ENCODE measurements at regions not wholly inside any gene's neighbourhood (a gene's known extent, or its start where the extent isn't known, plus 50 kb on each side); places are given as distances from the start of the nearest gene placed in this dataset.

GRCh38 chr1:36625253-36625934 is 142.7 kb upstream of the CSF3R start:
- Mint-ChIP-seq H3K36me3 (no peaks in the 10 kb centered on the region), H3K4me3 (no peak overlapping the region), H3K9me3 (no peaks in the 10 kb centered on the region), H3K4me1 (ENCODE audit: unreplicated experiment) (no peaks in the 10 kb centered on the region), H3K27ac (no peak overlapping the region), H3K27me3 (peaks cover 41% of the 10 kb centered on the region)
- no peak for DNase-seq (ENCODE audit: extremely low spot score, unreplicated experiment)
- TF ChIP-seq CTCF (conservative IDR thresholded peaks at IDR 0.05) = no peak

- Mint-ChIP-seq H3K36me3 (no peaks in the 10 kb centered on the region), H3K27ac (no peak overlapping the region), H3K4me3 (no peak overlapping the region), H3K27me3 (peaks cover 38% of the 10 kb centered on the region), H3K9me3 (no peaks in the 10 kb centered on the region), H3K4me1 (ENCODE audit: unreplicated experiment) (no peaks in the 10 kb centered on the region)
- TF ChIP-seq CTCF (conservative IDR thresholded peaks at IDR 0.05) = no peak
- no peak for DNase-seq (ENCODE audit: extremely low spot score, unreplicated experiment)
Observed at GRCh38 chr1:36624466-36624865, 141.8 kb upstream of the CSF3R start.

GRCh38 chr1:36622741-36623648 is 140.3 kb upstream of the CSF3R start:
- no peak overlapping the region for H3K4me3 Mint-ChIP-seq
- no peak for DNase-seq (ENCODE audit: extremely low spot score, unreplicated experiment)
- no peaks in the 10 kb centered on the region for H3K36me3 Mint-ChIP-seq
- no peak overlapping the region for H3K27ac Mint-ChIP-seq
- peaks cover 33% of the 10 kb centered on the region for H3K27me3 Mint-ChIP-seq
- no peak for TF ChIP-seq CTCF (conservative IDR thresholded peaks at IDR 0.05)
- no peaks in the 10 kb centered on the region for H3K9me3 Mint-ChIP-seq
- H3K4me1 Mint-ChIP-seq (ENCODE audit: unreplicated experiment) = no peaks in the 10 kb centered on the region

GRCh38 chr1:36621531-36621930 is 138.8 kb upstream of the CSF3R start:
- H3K4me1 Mint-ChIP-seq (ENCODE audit: unreplicated experiment) = no peaks in the 10 kb centered on the region
- no peak for TF ChIP-seq CTCF (conservative IDR thresholded peaks at IDR 0.05)
- H3K4me3 Mint-ChIP-seq = no peak overlapping the region
- H3K27ac Mint-ChIP-seq = no peak overlapping the region
- no peak for DNase-seq (ENCODE audit: extremely low spot score, unreplicated experiment)
- no peaks in the 10 kb centered on the region for H3K9me3 Mint-ChIP-seq
- H3K36me3 Mint-ChIP-seq = no peaks in the 10 kb centered on the region
- peaks cover 25% of the 10 kb centered on the region for H3K27me3 Mint-ChIP-seq

- no peaks in the 10 kb centered on the region for H3K36me3 Mint-ChIP-seq
- no peak for DNase-seq (ENCODE audit: extremely low spot score, unreplicated experiment)
- peaks cover 16% of the 10 kb centered on the region for H3K27me3 Mint-ChIP-seq
- H3K9me3 Mint-ChIP-seq = no peaks in the 10 kb centered on the region
- TF ChIP-seq CTCF (conservative IDR thresholded peaks at IDR 0.05) = no peak
- H3K4me3 Mint-ChIP-seq = no peak overlapping the region
- no peaks in the 10 kb centered on the region for H3K4me1 Mint-ChIP-seq (ENCODE audit: unreplicated experiment)
- H3K27ac Mint-ChIP-seq = no peak overlapping the region
Observed at GRCh38 chr1:36620142-36620541, 137.4 kb upstream of the CSF3R start.

Measured in type B pancreatic cell (in vitro differentiated cells).